GM10266 (cell line): ENCODE measurements at regions not wholly inside any gene's neighbourhood (a gene's known extent, or its start where the extent isn't known, plus 50 kb on each side); places are given as distances from the start of the nearest gene placed in this dataset.

Experiments used
- DNase-seq: peaks from one replicate; pipeline ENCODE4 v3.0.0; 2012; ENCODE audit errors: extremely low spot score
- CTCF ChIP-seq: IDR thresholded peaks from 2 replicates; pipeline ENCODE4 v1.5.1; 2012; ENCODE audit warnings: mild to moderate bottlenecking, low read depth; ENCODE audit not compliant: control insufficient read depth, insufficient read depth; ENCODE audit errors: missing control alignments

- DNase-seq, result no peak
- no peak for TF ChIP-seq CTCF
Observed at GRCh38 chr12:30829876-30830275, 75.1 kb upstream of the CAPRIN2 start.

- DNase-seq, result no peak
- TF ChIP-seq CTCF, result no peak
Observed at GRCh38 chr12:30828686-30829085, 73.9 kb upstream of the CAPRIN2 start.

- no peak for TF ChIP-seq CTCF
Observed at GRCh38 chr12:30827101-30828066, 72.6 kb upstream of the CAPRIN2 start.

GRCh38 chr12:30826276-30826675 lies 71.5 kb upstream of the CAPRIN2 start:
- DNase-seq, result no peak
- TF ChIP-seq CTCF, result no peak

More at GRCh38 chr12:30827101-30828066, 72.6 kb upstream of the CAPRIN2 start:
- DNase-seq, result no peak

- TF ChIP-seq CTCF, result no peak
- no peak for DNase-seq
Observed at GRCh38 chr12:30825341-30825740, 70.6 kb upstream of the CAPRIN2 start.

- no peak for DNase-seq
- TF ChIP-seq CTCF, result no peak
Observed at GRCh38 chr12:30824311-30824710, 69.6 kb upstream of the CAPRIN2 start.

GRCh38 chr12:30823764-30824163 lies 69.0 kb upstream of the CAPRIN2 start:
- no peak for DNase-seq
- TF ChIP-seq CTCF, result no peak
